Gastrocnemius medialis (tissue), 4 donors: ENCODE measurements at regions not wholly inside any gene's neighbourhood (a gene's known extent, or its start where the extent isn't known, plus 50 kb on each side); places are given as distances from the start of the nearest gene placed in this dataset.

Source experiments
- ATAC-seq, 2 donors: fragments of 150-250 bp; one replicate each; pipeline ENCODE4 v1.9.1; 2016
- DNase-seq, 2 donors: peaks; one replicate each; pipeline ENCODE4 v3.0.0-alpha.2; 2019
- H3K27ac ChIP-seq, 4 donors: fragments of 200-600 bp; sonication (generic); 1 replicate in 1 of 4; 2 replicates in 3 of 4; pipeline ENCODE4 v1.5.1; 2016 to 2018; ENCODE audit warnings: mild to moderate bottlenecking in 2 of 4, moderate library complexity in 1 of 4
- H3K27me3 ChIP-seq, 3 donors: fragments of 200-600 bp; sonication (generic) in 2 of 3; 1 replicate in 1 of 3; 2 replicates in 2 of 3; pipeline versions ENCODE4 v1.5.1 to v1.6.0; 2016 to 2019; ENCODE audit warnings: mild to moderate bottlenecking in 1 of 3, moderate library complexity in 1 of 3
- H3K36me3 ChIP-seq, 2 donors: fragments of 200-600 bp; sonication (generic) in 1 of 2; one replicate each; pipeline ENCODE4 v1.5.1; 2017 to 2018
- H3K4me1 ChIP-seq, 2 donors: fragments of 200-600 bp; sonication (generic) in 1 of 2; one replicate each; pipeline ENCODE4 v1.5.1; 2016 to 2017; ENCODE audit warnings: mild to moderate bottlenecking in 2 of 2
- H3K4me3 ChIP-seq, 4 donors: fragments of 200-600 bp; sonication (generic) in 3 of 4; 1 replicate in 1 of 4; 2 replicates in 3 of 4; pipeline ENCODE4 v1.5.1; 2016 to 2019; ENCODE audit warnings: mild to moderate bottlenecking in 2 of 4
- H3K9me3 ChIP-seq, 3 donors: fragments of 200-600 bp; sonication (generic) in 2 of 3; 1 replicate in 1 of 3; 2 replicates in 2 of 3; pipeline ENCODE4 v1.5.1; 2016 to 2019
- CTCF ChIP-seq, 5 experiments: fragments of 450-650 bp in 3 of 5; fragments of 200-600 bp in 2 of 5; sonication (generic) in 2 of 5; IDR thresholded peaks in 4 of 5; conservative IDR thresholded peaks in 1 of 5; 1 replicate in 4 of 5; 2 replicates in 1 of 5; pipeline ENCODE4 v1.5.1; 2016 to 2019; ENCODE audit warnings: antibody characterized with exemption in 5 of 5, mild to moderate bottlenecking in 3 of 5, moderate library complexity in 3 of 5
- POLR2A ChIP-seq, 2 donors: fragments of 450-650 bp; IDR thresholded peaks; one replicate each; pipeline ENCODE4 v1.6.1; 2017; ENCODE audit warnings: antibody characterized with exemption in 2 of 2, mild to moderate bottlenecking in 2 of 2, moderate library complexity in 2 of 2
- in situ Hi-C, 4 donors: fragments of 200-750 bp; cut with MboI; loops; one replicate each; pipeline versions ENCODE4 v1.15.0 to v1.8.0; 2017; ENCODE audit warnings: low sequenced_read_pairs in 4 of 4
- intact Hi-C: fragments of 100-400 bp; cut with DNase I; formaldehyde crosslinking; loops from one replicate; pipeline ENCODE4 v1.15.1; 2023; ENCODE audit warnings: low total_unique reads

GRCh38 chr1:38600286-38600685 lies 259.3 kb downstream of the RRAGC start:
- ATAC-seq (no peak), DNase-seq (no peak)
- TF ChIP-seq CTCF (IDR thresholded peaks at IDR 0.05 in 4 of 5, conservative IDR thresholded peaks at IDR 0.05 in 1 of 5), result no peak
- TF ChIP-seq POLR2A (IDR thresholded peaks at IDR 0.05), result no peak
- peaks cover 0 to 6% (median 0%) of the 10 kb centered on the region in 3 donors for H3K27me3 ChIP-seq
- no peak overlapping the region for H3K4me3 ChIP-seq
- intact Hi-C loops (no loop called here), in situ Hi-C loops (no loop called here)
- no peaks in the 10 kb centered on the region for H3K9me3 ChIP-seq
- H3K36me3 ChIP-seq, result no peaks in the 10 kb centered on the region
- H3K27ac ChIP-seq, result no peak overlapping the region
- H3K4me1 ChIP-seq, result no peaks in the 10 kb centered on the region

GRCh38 chr1:38598118-38598517 lies 261.5 kb downstream of the RRAGC start:
- Histone ChIP-seq H3K4me1 (no peaks in the 10 kb centered on the region), H3K27ac (no peak overlapping the region), H3K9me3 (no peaks in the 10 kb centered on the region), H3K27me3 (peaks cover 0 to 7% (median 6%) of the 10 kb centered on the region in 3 donors), H3K36me3 (no peaks in the 10 kb centered on the region), H3K4me3 (no peak overlapping the region)
- in situ Hi-C loops (no loop called here), intact Hi-C loops (no loop called here)
- ATAC-seq, result no peak
- TF ChIP-seq POLR2A (IDR thresholded peaks at IDR 0.05) (no peak), CTCF (IDR thresholded peaks at IDR 0.05 in 4 of 5, conservative IDR thresholded peaks at IDR 0.05 in 1 of 5) (no peak)
- no peak for DNase-seq

- Histone ChIP-seq H3K27ac (no peak overlapping the region), H3K27me3 (no peaks in the 10 kb centered on the region), H3K36me3 (no peaks in the 10 kb centered on the region), H3K4me1 (no peaks in the 10 kb centered on the region), H3K4me3 (no peak overlapping the region), H3K9me3 (no peaks in the 10 kb centered on the region)
- ATAC-seq (no peak), DNase-seq (no peak)
- TF ChIP-seq CTCF (IDR thresholded peaks at IDR 0.05 in 4 of 5, conservative IDR thresholded peaks at IDR 0.05 in 1 of 5) (no peak), POLR2A (IDR thresholded peaks at IDR 0.05) (no peak)
- intact Hi-C loops, result no loop called here
- in situ Hi-C loops, result no loop called here
These were observed 270.5 kb downstream of the RRAGC start for GRCh38 chr1:38589036-38589435.

- in situ Hi-C loops (no loop called here), intact Hi-C loops (no loop called here)
- no peak overlapping the region for H3K4me3 ChIP-seq
- no peaks in the 10 kb centered on the region for H3K9me3 ChIP-seq
- ATAC-seq, result no peak
- H3K4me1 ChIP-seq, result no peaks in the 10 kb centered on the region
- no peak overlapping the region for H3K27ac ChIP-seq
- H3K36me3 ChIP-seq, result no peaks in the 10 kb centered on the region
- DNase-seq, result no peak
- TF ChIP-seq POLR2A (IDR thresholded peaks at IDR 0.05) (no peak), CTCF (IDR thresholded peaks at IDR 0.05 in 4 of 5, conservative IDR thresholded peaks at IDR 0.05 in 1 of 5) (no peak)
- peaks cover 0 to 3% (median 0%) of the 10 kb centered on the region in 3 donors for H3K27me3 ChIP-seq
These were observed 271.8 kb downstream of the RRAGC start for GRCh38 chr1:38587766-38588165.

- TF ChIP-seq CTCF (IDR thresholded peaks at IDR 0.05 in 4 of 5, conservative IDR thresholded peaks at IDR 0.05 in 1 of 5) (peak in 4 of 5 experiments; percentile 29 to 75 (median 68)), POLR2A (IDR thresholded peaks at IDR 0.05) (no peak)
- DNase-seq, result no peak
- Histone ChIP-seq H3K9me3 (no peaks in the 10 kb centered on the region), H3K4me1 (no peaks in the 10 kb centered on the region), H3K36me3 (no peaks in the 10 kb centered on the region), H3K4me3 (no peak overlapping the region), H3K27me3 (peaks cover 0 to 7% (median 0%) of the 10 kb centered on the region in 3 donors), H3K27ac (no peak overlapping the region)
- in situ Hi-C loops (no loop called here), intact Hi-C loops (no loop called here)
- ATAC-seq, result peak in 1 of 2 donors; percentile 58
These were observed 272.5 kb downstream of the RRAGC start for GRCh38 chr1:38586993-38587646.
